Thyroid gland (tissue), 4 donors: ENCODE measurements at regions not wholly inside any gene's neighbourhood (a gene's known extent, or its start where the extent isn't known, plus 50 kb on each side); places are given as distances from the start of the nearest gene placed in this dataset.

ENCODE experiments used
- CTCF ChIP-seq, 6 experiments: fragments of 200-600 bp in 3 of 6; fragments of 450-650 bp in 3 of 6; sonication (generic) in 3 of 6; IDR thresholded peaks; one replicate each; pipeline ENCODE4 v1.5.1; 2016 to 2019; ENCODE audit warnings: antibody characterized with exemption in 6 of 6, mild to moderate bottlenecking in 2 of 6, inconsistent platforms in 1 of 6, moderate library complexity in 1 of 6
- POLR2A ChIP-seq, 2 donors: fragments of 450-650 bp; IDR thresholded peaks; one replicate each; pipeline ENCODE4 v1.6.1; 2017; ENCODE audit warnings: antibody characterized with exemption in 2 of 2, mild to moderate bottlenecking in 2 of 2, moderate library complexity in 1 of 2

GRCh38 chr2:105625632-105626031 lies 119.1 kb upstream of the NCK2 start:
- TF ChIP-seq POLR2A (IDR thresholded peaks at IDR 0.05) (no peak), CTCF (IDR thresholded peaks at IDR 0.05) (no peak)
